ENCODE measurements at regions not wholly inside any gene's neighbourhood (a gene's known extent, or its start where the extent isn't known, plus 50 kb on each side); places are given as distances from the start of the nearest gene placed in this dataset.

GRCh38 chr17:68693466-68693865 lies 92.3 kb upstream of the FAM20A start:
- Histone ChIP-seq H3K36me3 (ENCODE audit: control insufficient read depth in 1 of 2, insufficient read depth in 2 of 2, low read length in 1 of 2) (no peaks in the 10 kb centered on the region), H3K27ac (ENCODE audit: low read depth in 1 of 2, low read length in 2 of 2) (no peak overlapping the region), H3K4me1 (ENCODE audit: control insufficient read depth in 1 of 2, insufficient read depth in 2 of 2, low read length in 2 of 2) (no peaks in the 10 kb centered on the region), H3K9me3 (ENCODE audit: control insufficient read depth, low read length) (no peaks in the 10 kb centered on the region), H3K4me3 (ENCODE audit: low read length in 2 of 2) (no peak overlapping the region), H3K27me3 (ENCODE audit: control insufficient read depth in 1 of 2, insufficient read depth in 2 of 2, low read length in 1 of 2) (no peaks in the 10 kb centered on the region)
- 74 to 78% methylated on average over 1 of the region's 1 CpG for WGBS, 2 donors
- ATAC-seq (ENCODE audit: low FRiP score) (no peak), DNase-seq (no peak)
- intact Hi-C loops (cut with DNase I): no loop called here

GRCh38 chr17:68686108-68686988 lies 85.2 kb upstream of the FAM20A start:
- no peak overlapping the region for H3K4me3 ChIP-seq (ENCODE audit: low read length in 2 of 2)
- ATAC-seq (ENCODE audit: low FRiP score) (peak; percentile 39), DNase-seq (peak in 1 of 2 donors; percentile 50)
- no peaks in the 10 kb centered on the region for H3K9me3 ChIP-seq (ENCODE audit: control insufficient read depth, low read length)
- H3K27me3 ChIP-seq (ENCODE audit: control insufficient read depth in 1 of 2, insufficient read depth in 2 of 2, low read length in 1 of 2): no peaks in the 10 kb centered on the region
- WGBS, 2 donors: 87 to 90% methylated on average over 10 of the region's 10 CpGs
- intact Hi-C loops (cut with DNase I): loop anchor here in 1 of 2 donors (5.0 kb wide), 1 partner anchor 51 kb away; no protein-coding TSS in a partner anchor
- no peaks in the 10 kb centered on the region for H3K36me3 ChIP-seq (ENCODE audit: control insufficient read depth in 1 of 2, insufficient read depth in 2 of 2, low read length in 1 of 2)
- H3K4me1 ChIP-seq (ENCODE audit: control insufficient read depth in 1 of 2, insufficient read depth in 2 of 2, low read length in 2 of 2): peaks cover 0 to 4% of the 10 kb centered on the region in 2 donors
- H3K27ac ChIP-seq (ENCODE audit: low read depth in 1 of 2, low read length in 2 of 2): no peak overlapping the region

- intact Hi-C loops (cut with DNase I): loop anchor here in 1 of 2 donors (5.0 kb wide), 1 partner anchor 52 kb away; no protein-coding TSS in a partner anchor
- ATAC-seq (ENCODE audit: low FRiP score): peak; percentile 76
- peaks cover 0 to 7% of the 10 kb centered on the region in 2 donors for H3K4me1 ChIP-seq (ENCODE audit: control insufficient read depth in 1 of 2, insufficient read depth in 2 of 2, low read length in 2 of 2)
- H3K36me3 ChIP-seq (ENCODE audit: control insufficient read depth in 1 of 2, insufficient read depth in 2 of 2, low read length in 1 of 2): no peaks in the 10 kb centered on the region
- H3K4me3 ChIP-seq (ENCODE audit: low read length in 2 of 2): no peak overlapping the region
- no peak overlapping the region for H3K27ac ChIP-seq (ENCODE audit: low read depth in 1 of 2, low read length in 2 of 2)
- no peaks in the 10 kb centered on the region for H3K27me3 ChIP-seq (ENCODE audit: control insufficient read depth in 1 of 2, insufficient read depth in 2 of 2, low read length in 1 of 2)
- DNase-seq: no peak
- H3K9me3 ChIP-seq (ENCODE audit: control insufficient read depth, low read length): no peaks in the 10 kb centered on the region
- WGBS, 2 donors: 3 to 8% methylated on average over 3 of the region's 3 CpGs
Observed at GRCh38 chr17:68684949-68685357, 83.8 kb upstream of the FAM20A start.

GRCh38 chr17:68682903-68683302 lies 81.7 kb upstream of the FAM20A start:
- Histone ChIP-seq H3K4me3 (ENCODE audit: low read length in 2 of 2) (no peak overlapping the region), H3K4me1 (ENCODE audit: control insufficient read depth in 1 of 2, insufficient read depth in 2 of 2, low read length in 2 of 2) (peaks cover 0 to 7% of the 10 kb centered on the region in 2 donors), H3K27me3 (ENCODE audit: control insufficient read depth in 1 of 2, insufficient read depth in 2 of 2, low read length in 1 of 2) (no peaks in the 10 kb centered on the region), H3K36me3 (ENCODE audit: control insufficient read depth in 1 of 2, insufficient read depth in 2 of 2, low read length in 1 of 2) (no peaks in the 10 kb centered on the region), H3K27ac (ENCODE audit: low read depth in 1 of 2, low read length in 2 of 2) (peak overlapping the region; percentile 10 to 59), H3K9me3 (ENCODE audit: control insufficient read depth, low read length) (no peaks in the 10 kb centered on the region)
- intact Hi-C loops (cut with DNase I): no loop called here
- DNase-seq: no peak
- no peak for ATAC-seq (ENCODE audit: low FRiP score)
- 22 to 38% methylated on average over 5 of the region's 5 CpGs for WGBS, 2 donors

- no peaks in the 10 kb centered on the region for H3K27me3 ChIP-seq (ENCODE audit: control insufficient read depth in 1 of 2, insufficient read depth in 2 of 2, low read length in 1 of 2)
- H3K36me3 ChIP-seq (ENCODE audit: control insufficient read depth in 1 of 2, insufficient read depth in 2 of 2, low read length in 1 of 2): no peaks in the 10 kb centered on the region
- no peak for ATAC-seq (ENCODE audit: low FRiP score)
- H3K9me3 ChIP-seq (ENCODE audit: control insufficient read depth, low read length): no peaks in the 10 kb centered on the region
- WGBS, 2 donors: 88% methylated on average over 1 of the region's 1 CpG
- peaks cover 0 to 7% of the 10 kb centered on the region in 2 donors for H3K4me1 ChIP-seq (ENCODE audit: control insufficient read depth in 1 of 2, insufficient read depth in 2 of 2, low read length in 2 of 2)
- intact Hi-C loops (cut with DNase I): no loop called here
- H3K4me3 ChIP-seq (ENCODE audit: low read length in 2 of 2): no peak overlapping the region
- no peak overlapping the region for H3K27ac ChIP-seq (ENCODE audit: low read depth in 1 of 2, low read length in 2 of 2)
- DNase-seq: no peak
Observed at GRCh38 chr17:68679882-68680281, 78.7 kb upstream of the FAM20A start.

GRCh38 chr17:68676856-68677255 lies 75.7 kb upstream of the FAM20A start:
- no peak for ATAC-seq (ENCODE audit: low FRiP score)

GRCh38 chr17:68675723-68676122 lies 74.6 kb upstream of the FAM20A start:
- Histone ChIP-seq H3K27ac (ENCODE audit: low read depth in 1 of 2, low read length in 2 of 2) (no peak overlapping the region), H3K27me3 (ENCODE audit: control insufficient read depth in 1 of 2, insufficient read depth in 2 of 2, low read length in 1 of 2) (no peaks in the 10 kb centered on the region), H3K36me3 (ENCODE audit: control insufficient read depth in 1 of 2, insufficient read depth in 2 of 2, low read length in 1 of 2) (no peaks in the 10 kb centered on the region), H3K9me3 (ENCODE audit: control insufficient read depth, low read length) (no peaks in the 10 kb centered on the region), H3K4me1 (ENCODE audit: control insufficient read depth in 1 of 2, insufficient read depth in 2 of 2, low read length in 2 of 2) (no peaks in the 10 kb centered on the region), H3K4me3 (ENCODE audit: low read length in 2 of 2) (no peak overlapping the region)
- no peak for ATAC-seq (ENCODE audit: low FRiP score)
- no peak for DNase-seq
- WGBS, 2 donors: 61 to 63% methylated on average over 5 of the region's 5 CpGs
- intact Hi-C loops (cut with DNase I): no loop called here

More at GRCh38 chr17:68676856-68677255, 75.7 kb upstream of the FAM20A start:
- intact Hi-C loops (cut with DNase I): no loop called here
- H3K4me1 ChIP-seq (ENCODE audit: control insufficient read depth in 1 of 2, insufficient read depth in 2 of 2, low read length in 2 of 2): peaks cover 0 to 7% of the 10 kb centered on the region in 2 donors
- WGBS, 2 donors: 75 to 79% methylated on average over 8 of the region's 8 CpGs
- H3K27me3 ChIP-seq (ENCODE audit: control insufficient read depth in 1 of 2, insufficient read depth in 2 of 2, low read length in 1 of 2): no peaks in the 10 kb centered on the region
- H3K4me3 ChIP-seq (ENCODE audit: low read length in 2 of 2): no peak overlapping the region
- H3K9me3 ChIP-seq (ENCODE audit: control insufficient read depth, low read length): no peaks in the 10 kb centered on the region
- no peaks in the 10 kb centered on the region for H3K36me3 ChIP-seq (ENCODE audit: control insufficient read depth in 1 of 2, insufficient read depth in 2 of 2, low read length in 1 of 2)
- DNase-seq: no peak
- H3K27ac ChIP-seq (ENCODE audit: low read depth in 1 of 2, low read length in 2 of 2): no peak overlapping the region

- H3K4me3 ChIP-seq (ENCODE audit: low read length in 2 of 2): no peak overlapping the region
- DNase-seq (no peak), ATAC-seq (ENCODE audit: low FRiP score) (no peak)
- WGBS, 2 donors: 87 to 88% methylated on average over 14 of the region's 14 CpGs
- H3K4me1 ChIP-seq (ENCODE audit: control insufficient read depth in 1 of 2, insufficient read depth in 2 of 2, low read length in 2 of 2): no peaks in the 10 kb centered on the region
- no peaks in the 10 kb centered on the region for H3K36me3 ChIP-seq (ENCODE audit: control insufficient read depth in 1 of 2, insufficient read depth in 2 of 2, low read length in 1 of 2)
- no peak overlapping the region for H3K27ac ChIP-seq (ENCODE audit: low read depth in 1 of 2, low read length in 2 of 2)
- no peaks in the 10 kb centered on the region for H3K27me3 ChIP-seq (ENCODE audit: control insufficient read depth in 1 of 2, insufficient read depth in 2 of 2, low read length in 1 of 2)
- intact Hi-C loops (cut with DNase I): no loop called here
- H3K9me3 ChIP-seq (ENCODE audit: control insufficient read depth, low read length): no peaks in the 10 kb centered on the region
Observed at GRCh38 chr17:68674029-68674925, 73.1 kb upstream of the FAM20A start.

All from aorta (tissue), 5 donors.